ENCODE measurements at regions not wholly inside any gene's neighbourhood (a gene's known extent, or its start where the extent isn't known, plus 50 kb on each side); places are given as distances from the start of the nearest gene placed in this dataset.

- DNase-seq (ENCODE audit: low read depth): no peak
These were observed 182.5 kb upstream of the ASIC2 start for GRCh38 chr17:33475594-33475993.

GRCh38 chr17:33481652-33482051 lies 188.6 kb upstream of the ASIC2 start:
- no peak for DNase-seq (ENCODE audit: low read depth)

GRCh38 chr17:33482636-33483035 lies 189.5 kb upstream of the ASIC2 start:
- DNase-seq (ENCODE audit: low read depth): no peak

GRCh38 chr17:33484559-33484958 lies 191.5 kb upstream of the ASIC2 start:
- DNase-seq (ENCODE audit: low read depth): no peak

- no peak for DNase-seq (ENCODE audit: low read depth)
These were observed 193.2 kb upstream of the ASIC2 start for GRCh38 chr17:33486135-33486885.

- no peak for DNase-seq (ENCODE audit: low read depth)
These were observed 194.2 kb upstream of the ASIC2 start for GRCh38 chr17:33487187-33487879.

GRCh38 chr17:33491871-33492481 lies 198.9 kb upstream of the ASIC2 start:
- no peak for DNase-seq (ENCODE audit: low read depth)

GRCh38 chr17:33492731-33493265 lies 199.7 kb upstream of the ASIC2 start:
- DNase-seq (ENCODE audit: low read depth): no peak

GRCh38 chr17:33493566-33493965 lies 200.5 kb upstream of the ASIC2 start:
- no peak for DNase-seq (ENCODE audit: low read depth)

- no peak for DNase-seq (ENCODE audit: low read depth)
These were observed 201.1 kb upstream of the ASIC2 start for GRCh38 chr17:33494151-33494550.

- DNase-seq (ENCODE audit: low read depth): no peak
These were observed 204.5 kb upstream of the ASIC2 start for GRCh38 chr17:33497623-33498022.

- DNase-seq (ENCODE audit: low read depth): no peak
These were observed 205.0 kb upstream of the ASIC2 start for GRCh38 chr17:33498069-33498468.

GRCh38 chr17:33499040-33499439 lies 205.9 kb upstream of the ASIC2 start:
- DNase-seq (ENCODE audit: low read depth): no peak

GRCh38 chr17:33500151-33500550 lies 207.1 kb upstream of the ASIC2 start:
- DNase-seq (ENCODE audit: low read depth): no peak

GRCh38 chr17:33501185-33501584 lies 208.1 kb upstream of the ASIC2 start:
- no peak for DNase-seq (ENCODE audit: low read depth)

- no peak for DNase-seq (ENCODE audit: low read depth)
These were observed 211.5 kb upstream of the ASIC2 start for GRCh38 chr17:33504571-33504970.

GRCh38 chr17:33506889-33507650 lies 214.0 kb upstream of the ASIC2 start:
- DNase-seq (ENCODE audit: low read depth): no peak

- no peak for DNase-seq (ENCODE audit: low read depth)
These were observed 215.1 kb upstream of the ASIC2 start for GRCh38 chr17:33508215-33508614.

GRCh38 chr17:33509331-33509730 lies 216.2 kb upstream of the ASIC2 start:
- DNase-seq (ENCODE audit: low read depth): no peak

GRCh38 chr17:33511670-33512069 lies 218.6 kb upstream of the ASIC2 start:
- DNase-seq (ENCODE audit: low read depth): no peak

GRCh38 chr17:33512113-33512512 lies 219.0 kb upstream of the ASIC2 start:
- no peak for DNase-seq (ENCODE audit: low read depth)

GRCh38 chr17:33513769-33514168 lies 220.7 kb upstream of the ASIC2 start:
- no peak for DNase-seq (ENCODE audit: low read depth)
